HG02759 (cell line): ENCODE measurements at regions not wholly inside any gene's neighbourhood (a gene's known extent, or its start where the extent isn't known, plus 50 kb on each side); places are given as distances from the start of the nearest gene placed in this dataset.

ENCODE experiments used
- ATAC-seq: cut with Tn5 transposase; IDR thresholded peaks from one replicate; pipeline ENCODE4 v1.9.1; 2021; ENCODE audit warnings: mild to moderate bottlenecking, moderate library complexity; ENCODE audit not compliant: unreplicated experiment

DNA sequence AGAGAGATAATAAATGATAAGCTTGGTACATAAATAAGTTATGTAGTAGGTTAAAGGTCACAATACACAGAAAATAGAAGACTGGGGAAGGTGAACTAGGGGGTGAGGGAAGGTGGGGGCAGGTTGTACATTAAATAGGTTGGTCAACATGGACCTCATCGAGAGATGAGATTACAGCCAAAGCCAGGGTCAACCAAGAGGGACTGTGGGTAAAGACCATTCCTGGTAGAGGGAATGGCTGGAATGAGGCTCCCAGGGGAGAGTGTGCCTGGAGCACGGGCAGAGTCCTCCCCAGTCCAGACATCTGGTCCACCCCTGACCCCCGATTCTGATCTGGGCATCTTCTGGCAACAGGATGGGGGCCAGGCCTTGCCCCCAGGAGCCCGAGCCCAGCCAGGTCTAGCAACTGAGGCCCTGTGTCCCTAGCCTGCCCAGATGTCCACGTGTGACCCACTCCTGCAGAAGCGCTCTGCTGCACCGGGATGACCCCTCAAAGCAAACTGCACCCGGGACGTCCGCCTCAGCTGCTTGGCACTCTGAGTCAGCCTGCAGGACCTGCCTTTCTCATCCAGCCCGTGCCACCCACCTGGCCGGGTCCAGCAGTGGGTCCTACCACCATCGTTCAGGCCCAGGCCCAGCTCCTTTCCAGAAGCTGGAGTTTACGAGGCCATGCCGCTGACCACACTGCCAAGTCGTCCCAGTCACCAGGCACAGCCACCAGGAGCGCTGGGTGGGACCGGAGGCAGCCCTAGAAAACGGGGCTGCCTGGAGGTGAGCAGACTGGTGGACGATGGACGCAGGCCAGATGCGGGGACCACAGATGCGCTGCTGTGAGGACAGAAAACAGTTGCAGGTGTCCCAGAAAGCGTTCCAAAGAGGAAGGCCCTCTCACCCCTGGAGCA is 56.2 kb upstream of the ID2 start:
- ATAC-seq: no peak

DNA sequence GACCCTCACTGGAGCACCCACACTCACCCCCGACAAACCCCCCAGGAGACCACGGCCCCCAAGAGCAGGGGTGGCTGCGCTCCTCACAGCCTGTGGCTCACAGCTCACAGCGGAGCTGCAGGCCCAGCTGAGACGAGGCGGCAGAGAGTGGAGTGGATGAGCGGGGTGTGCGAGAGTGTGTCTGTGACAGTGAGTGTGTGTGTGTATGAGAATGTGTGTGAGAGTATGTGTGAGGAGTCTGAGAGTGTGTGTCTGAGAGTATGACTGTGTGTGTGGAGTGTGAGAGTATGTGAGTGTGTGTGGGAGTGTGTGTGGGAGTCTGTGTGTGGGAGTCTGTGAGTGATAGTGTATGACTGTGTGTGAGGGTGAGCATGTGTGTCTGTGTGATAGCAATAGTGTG is 55.3 kb upstream of the ID2 start:
- ATAC-seq: no peak

DNA sequence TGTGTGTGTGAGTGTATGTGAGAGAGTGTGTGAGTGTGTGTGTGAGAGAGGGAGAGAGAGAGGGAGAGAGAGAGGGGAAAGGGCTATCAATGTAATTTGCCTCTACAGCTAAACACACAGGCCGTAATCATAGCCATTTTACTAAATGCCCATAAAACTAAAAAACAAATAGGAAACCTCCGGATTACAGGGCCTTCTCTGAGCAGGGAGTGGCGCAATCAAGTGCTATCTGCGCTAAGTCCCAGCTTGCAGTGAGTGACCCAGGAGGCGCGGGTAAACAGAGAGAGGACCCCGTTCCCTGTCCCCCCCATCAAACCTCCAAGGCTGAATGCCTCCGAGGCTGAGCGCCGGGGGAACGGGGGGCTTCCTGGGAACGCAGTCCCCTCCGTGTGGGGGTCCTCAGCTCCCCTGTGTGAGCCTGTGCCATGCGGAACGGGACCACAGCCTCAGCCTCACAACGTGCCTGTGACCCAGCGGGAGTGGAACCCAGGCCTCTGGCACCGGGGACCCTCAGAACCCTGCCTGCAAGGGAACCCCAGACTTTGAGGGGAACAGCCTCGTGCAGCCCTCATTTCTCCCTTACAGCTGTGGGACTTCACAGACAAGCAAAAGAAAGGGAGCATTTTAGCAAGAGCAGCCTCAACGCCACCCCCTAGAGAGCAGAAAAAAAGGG is 54.7 kb upstream of the ID2 start:
- ATAC-seq: no peak

DNA sequence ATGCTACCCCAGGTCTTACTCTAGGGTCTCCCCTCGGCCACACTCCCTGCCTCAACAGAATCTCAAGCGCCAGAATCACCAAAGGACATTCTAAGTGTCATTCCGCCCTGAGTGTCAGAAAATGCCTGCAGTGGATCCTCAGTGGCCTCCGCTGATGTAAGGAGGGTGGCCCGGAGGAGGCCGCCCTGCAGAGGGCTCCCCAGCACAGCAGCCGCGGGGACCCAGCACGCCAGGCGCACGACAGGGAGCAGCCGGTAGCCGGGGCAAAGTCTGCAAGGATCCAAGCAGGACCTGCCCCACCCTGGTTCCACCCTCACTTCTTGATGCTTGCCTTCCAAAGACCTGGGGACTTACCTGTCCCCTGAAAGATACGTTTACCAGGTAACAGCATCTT is 54.2 kb upstream of the ID2 start:
- no peak for ATAC-seq

DNA sequence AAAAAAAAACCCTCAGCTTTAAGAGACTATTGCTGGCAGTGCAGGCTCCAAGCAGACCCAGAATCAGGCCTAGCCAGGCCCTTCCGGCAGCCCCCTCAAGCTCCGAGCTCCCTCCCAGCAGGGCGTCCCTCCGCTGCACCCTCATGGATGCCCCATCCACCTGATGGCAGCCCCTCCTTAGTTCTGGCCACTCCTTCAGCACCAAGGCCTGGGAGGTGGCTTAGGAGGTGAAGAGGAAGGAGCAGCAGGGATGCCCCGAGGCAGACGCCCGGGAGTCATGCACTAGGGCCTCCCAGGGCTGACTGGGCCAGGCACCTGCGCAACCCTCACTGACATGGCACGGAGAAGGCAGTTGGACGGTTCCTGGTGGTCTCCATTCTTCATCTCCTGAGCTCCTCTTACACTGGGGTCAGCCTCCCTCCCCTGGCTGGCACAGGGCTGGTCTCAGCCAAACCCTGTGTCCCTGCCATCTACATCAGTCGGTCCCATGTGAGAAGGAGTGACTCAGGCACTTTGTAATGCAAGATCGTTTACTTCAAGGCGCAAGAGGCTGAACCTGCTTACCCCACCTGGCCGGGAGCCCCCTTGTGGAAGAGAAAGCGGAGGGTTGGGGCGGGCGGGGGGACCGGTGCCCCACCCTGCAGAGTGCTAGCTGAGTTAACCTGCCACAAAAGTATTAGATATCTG is 53.5 kb upstream of the ID2 start:
- peak; percentile 22 for ATAC-seq

DNA sequence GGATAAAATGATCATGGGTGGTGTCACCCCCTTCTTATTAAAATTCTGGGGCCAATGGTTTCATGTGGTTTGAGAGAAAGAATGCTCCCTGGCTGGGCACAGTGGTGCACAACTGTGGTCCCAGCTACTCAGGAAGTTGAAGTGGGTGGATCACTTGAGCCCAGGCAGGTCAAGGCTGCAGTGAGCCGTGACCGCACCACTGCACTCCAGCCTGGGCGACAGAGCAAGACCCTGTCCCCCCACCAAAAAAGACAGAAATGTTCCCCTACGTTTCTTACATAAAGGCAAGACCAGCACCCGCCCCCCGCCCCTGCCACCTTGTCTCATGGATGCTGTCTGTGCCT is 53.0 kb upstream of the ID2 start:
- peak; percentile 61 for ATAC-seq

DNA sequence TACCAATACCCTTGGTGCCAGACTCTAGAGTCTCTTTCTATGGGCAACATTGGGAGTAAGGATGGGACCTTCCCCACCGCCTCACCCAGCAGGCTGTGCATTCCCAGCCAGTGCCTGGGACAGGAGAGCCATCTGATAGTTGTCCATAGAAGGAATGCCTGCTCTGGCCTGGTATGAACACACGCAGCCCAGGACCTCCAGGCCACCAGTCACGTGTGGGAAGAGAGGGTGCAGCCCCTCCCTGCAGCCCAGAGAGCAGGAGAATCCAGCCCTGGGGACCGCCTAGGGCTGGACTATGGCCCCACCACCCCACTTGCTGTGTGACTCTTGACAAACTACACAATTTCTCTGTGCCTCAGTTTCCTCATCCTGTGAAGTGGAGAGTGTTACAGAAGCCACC is 52.5 kb upstream of the ID2 start:
- ATAC-seq: no peak

DNA sequence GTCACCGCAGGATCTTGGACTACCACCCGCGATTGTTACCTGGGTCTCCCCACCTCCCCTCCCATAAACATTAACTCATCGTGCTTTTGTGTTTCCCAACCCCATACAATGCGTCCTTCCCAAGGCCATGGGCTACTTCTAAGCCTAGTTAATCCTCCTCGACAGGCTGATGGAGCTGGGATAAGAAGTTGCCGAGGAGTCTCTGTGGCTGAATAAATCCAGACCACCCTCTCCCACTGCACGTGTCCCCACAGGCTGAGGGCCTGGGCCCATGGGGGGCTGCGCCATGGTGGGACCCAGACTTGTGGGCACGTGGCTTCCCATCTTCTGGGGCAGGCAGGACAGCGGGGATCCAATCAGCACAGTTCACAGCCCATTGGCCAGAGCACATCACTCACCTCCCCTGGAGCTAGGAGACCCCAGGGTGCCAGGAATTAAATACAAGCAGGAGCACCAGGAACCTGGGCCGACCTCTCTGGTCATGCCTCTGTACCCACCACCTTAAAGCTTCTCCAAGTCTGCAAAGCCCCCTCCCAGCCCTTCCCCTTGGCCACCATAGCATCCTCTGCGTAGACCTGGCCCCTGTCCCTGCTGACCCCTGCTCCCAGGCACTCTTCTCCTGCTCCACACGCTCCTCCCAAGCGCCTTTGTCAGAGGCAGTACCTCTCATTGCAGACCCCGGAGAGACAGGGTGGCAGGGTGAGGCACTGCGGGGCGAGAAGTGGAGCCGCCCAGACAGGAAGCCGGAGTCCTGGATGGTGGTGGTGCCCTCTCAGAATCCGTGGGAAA is 51.0 kb upstream of the ID2 start:
- no peak for ATAC-seq

DNA sequence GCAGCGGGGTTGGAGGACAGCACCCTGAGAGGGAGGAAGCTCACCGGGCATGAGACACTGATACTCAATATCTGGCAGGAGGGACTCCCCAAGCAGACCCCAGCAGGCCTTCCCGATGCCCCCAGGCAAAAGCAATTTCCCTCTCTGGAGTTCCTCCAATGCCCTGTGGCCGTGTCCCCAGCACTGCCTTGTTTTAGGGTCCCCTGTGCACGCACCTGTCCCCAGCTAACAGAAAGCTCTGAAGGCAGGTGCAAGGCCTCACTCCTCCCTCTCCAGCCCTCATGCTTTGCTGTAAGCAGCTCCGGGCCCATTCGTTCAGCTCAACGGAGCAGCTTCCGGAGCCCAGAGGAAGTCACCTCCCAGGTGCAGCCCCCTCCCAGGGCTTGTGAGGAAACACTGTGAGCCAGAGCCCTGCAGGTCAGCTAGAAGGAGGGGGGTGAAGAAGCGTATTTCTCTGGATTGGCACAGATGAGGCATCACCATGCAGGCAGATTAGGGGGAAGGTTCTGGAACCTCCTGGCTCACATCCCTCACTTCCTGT is 50.3 kb upstream of the ID2 start:
- no peak for ATAC-seq
